SK-N-SH treated with all-trans-retinoic acid at 6 μM for 48 hours (cell line): ENCODE measurements at regions not wholly inside any gene's neighbourhood (a gene's known extent, or its start where the extent isn't known, plus 50 kb on each side); places are given as distances from the start of the nearest gene placed in this dataset.

ENCODE experiments used
- ESRRG ChIP-seq: fragments of 250-450 bp; sonication (Bioruptor Pico); IDR thresholded peaks from 2 replicates; pipeline ENCODE4 v1.6.1; 2021; ENCODE audit warnings: mild to moderate bottlenecking
- OSR1 ChIP-seq: fragments of 250-450 bp; sonication (Bioruptor Pico); IDR thresholded peaks from 2 replicates; pipeline ENCODE4 v1.8.0; 2022; ENCODE audit warnings: moderate library complexity, mild to moderate bottlenecking, inconsistent platforms
- ZNF565 ChIP-seq: fragments of 450-650 bp; formaldehyde crosslinking; conservative IDR thresholded peaks from 2 replicates; pipeline ENCODE4 v1.5.0; 2020; ENCODE audit warnings: low read depth, mild to moderate bottlenecking, moderate library complexity
- ZNF70 ChIP-seq: fragments of 450-650 bp; formaldehyde crosslinking; IDR thresholded peaks from 2 replicates; pipeline ENCODE4 v1.5.0; 2020; ENCODE audit warnings: mild to moderate bottlenecking, moderate library complexity
- TF ChIP-seq, protein P1 (sequence below): fragments of 250-450 bp; sonication (Bioruptor Pico); IDR thresholded peaks from 2 replicates; pipeline ENCODE4 v1.8.0; 2020; ENCODE audit warnings: mild to moderate bottlenecking, moderate library complexity, borderline replicate concordance

DNA sequence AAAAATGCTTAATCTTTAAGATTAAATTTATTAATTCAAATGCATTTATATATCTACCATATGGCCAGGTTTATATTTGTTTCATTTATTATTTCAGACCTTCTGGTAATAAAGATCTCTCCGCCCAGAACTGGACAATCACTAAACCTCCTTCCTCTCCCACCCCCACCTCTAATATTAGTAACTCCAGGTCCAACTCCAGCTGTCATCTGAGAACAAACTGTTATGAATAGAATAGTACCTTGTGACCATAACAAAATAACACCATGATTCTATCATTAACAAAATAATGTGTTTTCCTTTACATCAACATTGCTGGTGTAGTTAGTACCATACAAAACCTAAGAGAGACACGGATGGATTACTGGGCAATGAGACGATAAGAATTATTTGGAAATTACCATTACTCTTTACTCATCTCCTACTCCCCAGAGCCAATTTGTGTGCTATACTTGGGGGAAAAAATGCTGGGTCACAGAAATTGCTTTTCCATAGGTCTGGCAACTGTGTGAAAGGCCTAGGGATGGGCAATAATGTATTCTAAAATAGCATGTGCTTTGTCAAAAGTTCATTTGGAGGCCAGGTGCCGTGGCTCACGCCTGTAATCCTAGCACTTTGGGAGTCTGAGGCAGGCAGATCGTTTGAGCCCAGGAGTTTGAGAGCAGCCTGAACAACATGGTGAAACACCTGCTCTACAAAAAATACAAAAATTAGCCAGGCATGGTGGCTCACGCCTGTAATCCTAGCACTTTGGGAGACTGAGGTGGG is 186.1 kb downstream of the ENC1 start:
- TF ChIP-seq ZNF565, result no peak
- TF ChIP-seq ESRRG (CRISPR knock-in tag), result no peak
- TF ChIP-seq, protein P1, sequence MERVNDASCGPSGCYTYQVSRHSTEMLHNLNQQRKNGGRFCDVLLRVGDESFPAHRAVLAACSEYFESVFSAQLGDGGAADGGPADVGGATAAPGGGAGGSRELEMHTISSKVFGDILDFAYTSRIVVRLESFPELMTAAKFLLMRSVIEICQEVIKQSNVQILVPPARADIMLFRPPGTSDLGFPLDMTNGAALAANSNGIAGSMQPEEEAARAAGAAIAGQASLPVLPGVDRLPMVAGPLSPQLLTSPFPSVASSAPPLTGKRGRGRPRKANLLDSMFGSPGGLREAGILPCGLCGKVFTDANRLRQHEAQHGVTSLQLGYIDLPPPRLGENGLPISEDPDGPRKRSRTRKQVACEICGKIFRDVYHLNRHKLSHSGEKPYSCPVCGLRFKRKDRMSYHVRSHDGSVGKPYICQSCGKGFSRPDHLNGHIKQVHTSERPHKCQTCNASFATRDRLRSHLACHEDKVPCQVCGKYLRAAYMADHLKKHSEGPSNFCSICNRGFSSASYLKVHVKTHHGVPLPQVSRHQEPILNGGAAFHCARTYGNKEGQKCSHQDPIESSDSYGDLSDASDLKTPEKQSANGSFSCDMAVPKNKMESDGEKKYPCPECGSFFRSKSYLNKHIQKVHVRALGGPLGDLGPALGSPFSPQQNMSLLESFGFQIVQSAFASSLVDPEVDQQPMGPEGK, result no peak
- TF ChIP-seq OSR1 (CRISPR knock-in tag), result no peak
- TF ChIP-seq ZNF70 (CRISPR knock-in tag), result no peak
